A673 (cell line): ENCODE measurements at regions not wholly inside any gene's neighbourhood (a gene's known extent, or its start where the extent isn't known, plus 50 kb on each side); places are given as distances from the start of the nearest gene placed in this dataset.

Experiments
- CTCF ChIP-seq: fragments of 300-800, 200-600 bp; sonication (generic); conservative IDR thresholded peaks from 2 replicates; pipeline ENCODE4 v1.5.1; 2017; ENCODE audit warnings: low read depth, mild to moderate bottlenecking, antibody characterized with exemption, low read length, moderate library complexity, mixed read lengths
- EZH2 ChIP-seq: fragments of 200-600 bp; sonication (generic); IDR thresholded peaks from 2 replicates; pipeline ENCODE4 v1.6.1; 2017; ENCODE audit warnings: borderline replicate concordance, low read depth, mild to moderate bottlenecking, mixed read lengths, antibody characterized with exemption, low read length; ENCODE audit not compliant: poor library complexity, severe bottlenecking

GRCh38 chr22:49332691-49333090 lies 495.0 kb downstream of the BRD1 start:
- TF ChIP-seq CTCF (no peak), EZH2 (no peak)
